PC-9 (cell line): ENCODE measurements at regions not wholly inside any gene's neighbourhood (a gene's known extent, or its start where the extent isn't known, plus 50 kb on each side); places are given as distances from the start of the nearest gene placed in this dataset.

ENCODE experiments used
- EZH2 ChIP-seq: fragments of 200-600 bp; sonication (generic); IDR thresholded peaks from 2 replicates; pipeline ENCODE4 v1.8.0; 2017; ENCODE audit warnings: antibody characterized with exemption, low read depth
- TF ChIP-seq, protein P1 (sequence below): fragments of 200-600 bp; sonication (generic); conservative IDR thresholded peaks from 2 replicates; pipeline ENCODE4 v1.6.1; 2017; ENCODE audit warnings: mixed run types, antibody characterized with exemption, mild to moderate bottlenecking, moderate library complexity

DNA sequence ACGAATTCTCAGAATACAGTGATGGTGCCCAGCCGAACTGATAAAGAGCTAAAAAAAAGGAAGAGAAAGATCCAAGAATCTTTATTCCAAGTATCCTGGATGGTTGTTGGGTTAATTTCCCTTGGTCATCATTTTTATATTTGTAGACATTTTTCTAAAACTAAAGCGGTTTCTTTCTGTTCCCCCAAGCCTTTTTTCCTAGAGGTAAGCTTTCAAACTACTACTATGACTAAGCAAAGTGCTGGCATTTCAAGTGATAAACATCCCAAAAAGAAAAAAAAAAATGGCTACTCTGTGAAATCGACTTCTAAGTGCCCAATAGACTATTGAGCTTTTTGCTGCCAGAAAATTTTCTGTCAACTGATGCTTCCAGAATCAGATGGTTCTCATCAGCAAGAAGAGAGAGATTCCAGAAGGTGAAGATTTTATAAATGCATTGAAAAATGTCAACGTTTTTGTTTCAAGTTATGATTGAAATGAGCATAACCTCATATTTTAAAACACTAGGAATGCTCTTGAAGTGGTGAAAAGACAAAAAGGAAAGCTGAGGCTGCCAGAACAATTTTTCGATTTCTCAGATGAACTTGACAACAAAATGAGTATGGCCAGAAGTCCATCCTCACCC is 96.1 kb upstream of the ZC3H11B start:
- TF ChIP-seq, protein P1, sequence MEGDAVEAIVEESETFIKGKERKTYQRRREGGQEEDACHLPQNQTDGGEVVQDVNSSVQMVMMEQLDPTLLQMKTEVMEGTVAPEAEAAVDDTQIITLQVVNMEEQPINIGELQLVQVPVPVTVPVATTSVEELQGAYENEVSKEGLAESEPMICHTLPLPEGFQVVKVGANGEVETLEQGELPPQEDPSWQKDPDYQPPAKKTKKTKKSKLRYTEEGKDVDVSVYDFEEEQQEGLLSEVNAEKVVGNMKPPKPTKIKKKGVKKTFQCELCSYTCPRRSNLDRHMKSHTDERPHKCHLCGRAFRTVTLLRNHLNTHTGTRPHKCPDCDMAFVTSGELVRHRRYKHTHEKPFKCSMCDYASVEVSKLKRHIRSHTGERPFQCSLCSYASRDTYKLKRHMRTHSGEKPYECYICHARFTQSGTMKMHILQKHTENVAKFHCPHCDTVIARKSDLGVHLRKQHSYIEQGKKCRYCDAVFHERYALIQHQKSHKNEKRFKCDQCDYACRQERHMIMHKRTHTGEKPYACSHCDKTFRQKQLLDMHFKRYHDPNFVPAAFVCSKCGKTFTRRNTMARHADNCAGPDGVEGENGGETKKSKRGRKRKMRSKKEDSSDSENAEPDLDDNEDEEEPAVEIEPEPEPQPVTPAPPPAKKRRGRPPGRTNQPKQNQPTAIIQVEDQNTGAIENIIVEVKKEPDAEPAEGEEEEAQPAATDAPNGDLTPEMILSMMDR, result no peak
- no peak for TF ChIP-seq EZH2
